ENCODE measurements at regions not wholly inside any gene's neighbourhood (a gene's known extent, or its start where the extent isn't known, plus 50 kb on each side); places are given as distances from the start of the nearest gene placed in this dataset.

DNA sequence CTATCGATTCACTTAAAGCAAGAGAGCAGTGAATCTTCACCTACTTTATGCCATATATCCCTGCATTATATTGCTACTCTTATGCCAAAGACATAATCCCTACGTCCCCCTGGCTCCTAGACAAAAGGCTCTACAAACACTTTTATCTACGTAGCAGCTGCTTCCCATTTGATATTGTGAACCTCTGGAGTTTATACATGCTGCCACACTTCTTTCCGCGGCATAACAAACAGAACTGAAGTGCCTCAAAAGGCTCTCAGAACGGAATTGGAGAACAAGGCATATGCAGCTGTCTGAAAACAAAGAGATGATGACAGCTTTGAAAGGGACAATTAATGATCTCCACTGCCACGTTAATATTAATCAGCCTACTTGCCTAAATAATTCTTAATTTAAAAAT is 985.6 kb upstream of the LRRN3 start:
- H2AFZ ChIP-seq (ENCODE audit: insufficient read depth, low read depth, low read length, poor library complexity, severe bottlenecking) = no peak overlapping the region
- intact Hi-C loops (cut with micrococcal nuclease) = no loop called here
- no peaks in the 10 kb centered on the region for H3K36me3 Mint-ChIP-seq

DNA sequence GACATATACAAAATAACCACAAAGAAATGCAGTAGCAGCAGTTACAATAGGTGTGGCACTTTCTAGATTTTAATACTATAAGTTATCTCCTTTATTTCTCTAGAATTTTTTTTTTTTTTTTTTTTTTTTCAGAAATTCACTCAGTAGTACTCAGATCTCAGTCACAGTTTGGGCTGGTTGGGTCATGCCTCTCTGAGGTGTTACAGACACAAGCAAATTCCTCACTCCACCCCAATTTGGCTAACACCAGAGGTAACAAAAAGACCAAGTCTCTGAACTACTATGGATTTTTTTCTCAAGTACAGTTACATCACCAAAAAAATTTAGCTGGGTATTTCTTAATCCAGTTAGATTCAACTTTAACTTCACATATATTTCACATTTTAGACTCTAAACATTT is 985.1 kb upstream of the LRRN3 start:
- Histone ChIP-seq H3K9ac (ENCODE audit: insufficient read depth, low read length, poor library complexity, severe bottlenecking) (no peak overlapping the region), H4K20me1 (ENCODE audit: insufficient read depth, low read length) (no peaks in the 10 kb centered on the region), H3K9me3 (replicated peaks in 1 of 2; ENCODE audit: control insufficient read depth in 1 of 2, insufficient read depth in 1 of 2, low read length in 2 of 2) (peaks cover 3 to 4% of the 10 kb centered on the region in 2 donors), H3K4me2 (replicated peaks; ENCODE audit: extremely low read depth, low read length, poor library complexity, severe bottlenecking) (no peak overlapping the region), H3K4me1 (ENCODE audit: control insufficient read depth in 1 of 2, insufficient read depth in 2 of 2, low read length in 2 of 2) (no peaks in the 10 kb centered on the region), H2AFZ (ENCODE audit: insufficient read depth, low read depth, low read length, poor library complexity, severe bottlenecking) (no peak overlapping the region), H3K36me3 (replicated peaks in 1 of 2; ENCODE audit: control insufficient read depth in 1 of 2, insufficient read depth in 2 of 2, low read length in 2 of 2) (no peaks in the 10 kb centered on the region), H3K27me3 (ENCODE audit: control insufficient read depth in 2 of 2, insufficient read depth in 2 of 2, low read length in 2 of 2) (no peaks in the 10 kb centered on the region), H3K79me2 (ENCODE audit: insufficient read depth, low read length) (no peaks in the 10 kb centered on the region), H3K4me3 (replicated peaks in 1 of 3; ENCODE audit: low read depth in 2 of 3, low read length in 3 of 3) (no peak overlapping the region), H3K27ac (ENCODE audit: low read depth in 1 of 2, low read length in 2 of 2) (no peak overlapping the region)
- Mint-ChIP-seq H3K36me3 (no peaks in the 10 kb centered on the region), H3K27ac (no peak overlapping the region), H3K9me3 (peaks cover 0 to 4% (median 2%) of the 10 kb centered on the region in 7 donors), H3K27me3 (ENCODE audit: low read depth in 3 of 3) (no peaks in the 10 kb centered on the region), H3K4me3 (no peak overlapping the region), H3K4me1 (no peaks in the 10 kb centered on the region)
- TF ChIP-seq, protein P1, sequence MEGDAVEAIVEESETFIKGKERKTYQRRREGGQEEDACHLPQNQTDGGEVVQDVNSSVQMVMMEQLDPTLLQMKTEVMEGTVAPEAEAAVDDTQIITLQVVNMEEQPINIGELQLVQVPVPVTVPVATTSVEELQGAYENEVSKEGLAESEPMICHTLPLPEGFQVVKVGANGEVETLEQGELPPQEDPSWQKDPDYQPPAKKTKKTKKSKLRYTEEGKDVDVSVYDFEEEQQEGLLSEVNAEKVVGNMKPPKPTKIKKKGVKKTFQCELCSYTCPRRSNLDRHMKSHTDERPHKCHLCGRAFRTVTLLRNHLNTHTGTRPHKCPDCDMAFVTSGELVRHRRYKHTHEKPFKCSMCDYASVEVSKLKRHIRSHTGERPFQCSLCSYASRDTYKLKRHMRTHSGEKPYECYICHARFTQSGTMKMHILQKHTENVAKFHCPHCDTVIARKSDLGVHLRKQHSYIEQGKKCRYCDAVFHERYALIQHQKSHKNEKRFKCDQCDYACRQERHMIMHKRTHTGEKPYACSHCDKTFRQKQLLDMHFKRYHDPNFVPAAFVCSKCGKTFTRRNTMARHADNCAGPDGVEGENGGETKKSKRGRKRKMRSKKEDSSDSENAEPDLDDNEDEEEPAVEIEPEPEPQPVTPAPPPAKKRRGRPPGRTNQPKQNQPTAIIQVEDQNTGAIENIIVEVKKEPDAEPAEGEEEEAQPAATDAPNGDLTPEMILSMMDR (IDR thresholded peaks at IDR 0.05) = no peak
- no peak for DNase-seq
- intact Hi-C loops (cut with micrococcal nuclease) = no loop called here

More for the DNA sequence above, 985.6 kb upstream of the LRRN3 start:
- no peaks in the 10 kb centered on the region for H3K27me3 Mint-ChIP-seq (ENCODE audit: low read depth in 3 of 3)
- H3K27ac Mint-ChIP-seq = no peak overlapping the region
- Histone ChIP-seq H4K20me1 (ENCODE audit: insufficient read depth, low read length) (no peaks in the 10 kb centered on the region), H3K9ac (ENCODE audit: insufficient read depth, low read length, poor library complexity, severe bottlenecking) (no peak overlapping the region), H3K27me3 (ENCODE audit: control insufficient read depth in 2 of 2, insufficient read depth in 2 of 2, low read length in 2 of 2) (no peaks in the 10 kb centered on the region), H3K4me2 (replicated peaks; ENCODE audit: extremely low read depth, low read length, poor library complexity, severe bottlenecking) (no peak overlapping the region), H3K79me2 (ENCODE audit: insufficient read depth, low read length) (no peaks in the 10 kb centered on the region), H3K36me3 (replicated peaks in 1 of 2; ENCODE audit: control insufficient read depth in 1 of 2, insufficient read depth in 2 of 2, low read length in 2 of 2) (no peaks in the 10 kb centered on the region), H3K27ac (ENCODE audit: low read depth in 1 of 2, low read length in 2 of 2) (no peak overlapping the region), H3K4me3 (replicated peaks in 1 of 3; ENCODE audit: low read depth in 2 of 3, low read length in 3 of 3) (no peak overlapping the region), H3K4me1 (ENCODE audit: control insufficient read depth in 1 of 2, insufficient read depth in 2 of 2, low read length in 2 of 2) (no peaks in the 10 kb centered on the region), H3K9me3 (replicated peaks in 1 of 2; ENCODE audit: control insufficient read depth in 1 of 2, insufficient read depth in 1 of 2, low read length in 2 of 2) (peaks cover 3 to 4% of the 10 kb centered on the region in 2 donors)
- DNase-seq = no peak
- H3K4me3 Mint-ChIP-seq = no peak overlapping the region
- 81% methylated on average over 3 of the region's 7 CpGs for WGBS (ENCODE audit: insufficient coverage)
- TF ChIP-seq, protein P1 (IDR thresholded peaks at IDR 0.05) = no peak
- H3K9me3 Mint-ChIP-seq = peaks cover 0 to 3% (median 2%) of the 10 kb centered on the region in 7 donors
- no peaks in the 10 kb centered on the region for H3K4me1 Mint-ChIP-seq
